Peyer's patch (tissue), 4 donors: ENCODE measurements at regions not wholly inside any gene's neighbourhood (a gene's known extent, or its start where the extent isn't known, plus 50 kb on each side); places are given as distances from the start of the nearest gene placed in this dataset.
A peak's percentile ranks its signal among the peaks of the same experiment; 100 is the strongest.

Experiments
- DNase-seq, 3 donors: peaks; one replicate each; pipeline ENCODE4 v3.0.0-alpha.2; 2017 to 2019
- H3K27ac ChIP-seq, 4 donors: fragments of 200-600 bp; sonication (generic); one replicate each; pipeline ENCODE4 v1.5.1; 2016 to 2019
- H3K27me3 ChIP-seq, 2 donors: fragments of 200-600 bp; sonication (generic); one replicate each; pipeline ENCODE4 v1.5.1; 2019
- H3K36me3 ChIP-seq, 3 donors: fragments of 200-600 bp; sonication (generic); one replicate each; pipeline ENCODE4 v1.5.1; 2016 to 2019
- H3K4me1 ChIP-seq, 4 donors: fragments of 200-600 bp; sonication (generic); one replicate each; pipeline ENCODE4 v1.5.1; 2016 to 2019
- H3K4me3 ChIP-seq, 4 donors: fragments of 200-600 bp; sonication (generic); 1 replicate in 3 of 4; 2 replicates in 1 of 4; pipeline ENCODE4 v1.5.1; 2016 to 2019; ENCODE audit warnings: mild to moderate bottlenecking in 1 of 4
- H3K9me3 ChIP-seq, 4 donors: fragments of 200-600 bp; sonication (generic); one replicate each; pipeline ENCODE4 v1.5.1; 2016 to 2019; ENCODE audit warnings: mild to moderate bottlenecking in 1 of 4
- CTCF ChIP-seq, 6 experiments: fragments of 450-650 bp in 4 of 6; fragments of 200-600 bp in 2 of 6; sonication (generic) in 1 of 6; IDR thresholded peaks; one replicate each; pipeline ENCODE4 v1.5.1; 2017 to 2019; ENCODE audit warnings: antibody characterized with exemption in 6 of 6, mild to moderate bottlenecking in 3 of 6, moderate library complexity in 1 of 6
- POLR2A ChIP-seq, 2 donors: fragments of 450-650 bp; IDR thresholded peaks; one replicate each; pipeline ENCODE4 v1.5.1; 2017; ENCODE audit warnings: antibody characterized with exemption in 2 of 2, mild to moderate bottlenecking in 2 of 2, moderate library complexity in 2 of 2

- H3K27ac ChIP-seq, result no peak overlapping the region
- H3K36me3 ChIP-seq, result no peaks in the 10 kb centered on the region
- H3K4me1 ChIP-seq, result no peaks in the 10 kb centered on the region
- no peaks in the 10 kb centered on the region for H3K9me3 ChIP-seq
- DNase-seq, result no peak
- TF ChIP-seq POLR2A (IDR thresholded peaks at IDR 0.05), result no peak
- no peak for TF ChIP-seq CTCF (IDR thresholded peaks at IDR 0.05)
- no peak overlapping the region for H3K4me3 ChIP-seq
- no peaks in the 10 kb centered on the region for H3K27me3 ChIP-seq
Observed at GRCh38 chr9:115240676-115241075, 122.7 kb upstream of the TNC start.

- H3K36me3 ChIP-seq, result no peaks in the 10 kb centered on the region
- DNase-seq, result no peak
- H3K27me3 ChIP-seq, result no peaks in the 10 kb centered on the region
- H3K4me1 ChIP-seq, result no peaks in the 10 kb centered on the region
- TF ChIP-seq POLR2A (IDR thresholded peaks at IDR 0.05) (no peak), CTCF (IDR thresholded peaks at IDR 0.05) (no peak)
- H3K9me3 ChIP-seq, result no peaks in the 10 kb centered on the region
- no peak overlapping the region for H3K27ac ChIP-seq
- no peak overlapping the region for H3K4me3 ChIP-seq
Observed at GRCh38 chr9:115241641-115242040, 123.7 kb upstream of the TNC start.

GRCh38 chr9:115249488-115249887 lies 131.5 kb upstream of the TNC start:
- H3K4me3 ChIP-seq, result no peak overlapping the region
- TF ChIP-seq CTCF (IDR thresholded peaks at IDR 0.05) (no peak), POLR2A (IDR thresholded peaks at IDR 0.05) (no peak)
- H3K4me1 ChIP-seq, result peaks cover 0 to under 1% (median 0%) of the 10 kb centered on the region in 4 donors
- no peaks in the 10 kb centered on the region for H3K36me3 ChIP-seq
- H3K27ac ChIP-seq, result no peak overlapping the region
- no peaks in the 10 kb centered on the region for H3K9me3 ChIP-seq
- H3K27me3 ChIP-seq, result no peaks in the 10 kb centered on the region
- no peak for DNase-seq

GRCh38 chr9:115250621-115251032 lies 132.7 kb upstream of the TNC start:
- Histone ChIP-seq H3K4me3 (no peak overlapping the region), H3K9me3 (no peaks in the 10 kb centered on the region), H3K27me3 (no peaks in the 10 kb centered on the region), H3K27ac (no peak overlapping the region), H3K4me1 (peaks cover 0 to 5% (median 0%) of the 10 kb centered on the region in 4 donors), H3K36me3 (no peaks in the 10 kb centered on the region)
- DNase-seq, result no peak
- TF ChIP-seq CTCF (IDR thresholded peaks at IDR 0.05), result no peak
- TF ChIP-seq POLR2A (IDR thresholded peaks at IDR 0.05), result no peak

GRCh38 chr9:115254287-115255180 lies 136.6 kb upstream of the TNC start:
- Histone ChIP-seq H3K27ac (peak overlapping the region in 1 of 4 donors; percentile 35), H3K27me3 (no peaks in the 10 kb centered on the region), H3K36me3 (no peaks in the 10 kb centered on the region), H3K4me3 (no peak overlapping the region), H3K4me1 (peaks cover 0 to 5% (median 0%) of the 10 kb centered on the region in 4 donors), H3K9me3 (no peaks in the 10 kb centered on the region)
- no peak for DNase-seq
- TF ChIP-seq CTCF (IDR thresholded peaks at IDR 0.05) (no peak), POLR2A (IDR thresholded peaks at IDR 0.05) (no peak)
